CD4-positive, alpha-beta memory T cell (primary cell): ENCODE measurements at regions not wholly inside any gene's neighbourhood (a gene's known extent, or its start where the extent isn't known, plus 50 kb on each side); places are given as distances from the start of the nearest gene placed in this dataset.

ENCODE experiments used
- CTCF ChIA-PET: fragments of 350-600 bp; sonication (Branson Sonifier 250); formaldehyde crosslinking; loops from one replicate; lab custom pipeline; 2021; ENCODE audit warnings: inconsistent platforms; ENCODE audit not compliant: partially characterized antibody; lab: Charles Lee
- POLR2A ChIA-PET: fragments of 350-600 bp; sonication (Branson Sonifier 250); formaldehyde crosslinking; loops from one replicate; lab custom pipeline; 2021; ENCODE audit not compliant: partially characterized antibody; lab: Charles Lee
- DNase-seq, 5 donors: peaks; one replicate each; pipeline versions ENCODE4 v3.0.0 to v3.0.0-alpha.2; 2020 to 2022; ENCODE audit warnings: mixed read lengths in 1 of 5
- H3K27ac ChIP-seq: one replicate; pipeline ENCODE4 v1.7.0; 2013; ENCODE audit warnings: low read depth, low read length
- H3K27me3 ChIP-seq: 2 replicates; pipeline ENCODE4 v1.7.0; 2013; ENCODE audit warnings: mild to moderate bottlenecking, low read length, moderate library complexity; ENCODE audit not compliant: insufficient read depth
- H3K36me3 ChIP-seq: 2 replicates; pipeline ENCODE4 v1.7.0; 2013; ENCODE audit warnings: mild to moderate bottlenecking, low read length, moderate library complexity; ENCODE audit not compliant: insufficient read depth
- H3K4me1 ChIP-seq: 2 replicates; pipeline ENCODE4 v1.7.0; 2013; ENCODE audit warnings: mild to moderate bottlenecking, low read length, moderate library complexity; ENCODE audit not compliant: insufficient read depth
- H3K4me3 ChIP-seq, 2 donors: one replicate each; pipeline ENCODE4 v1.7.0; 2013; ENCODE audit warnings: low read length in 2 of 2, mild to moderate bottlenecking in 1 of 2
- H3K9me3 ChIP-seq, 2 donors: one replicate each; pipeline ENCODE4 v1.7.0; 2013; ENCODE audit warnings: low read length in 2 of 2, control low read depth in 1 of 2; ENCODE audit not compliant: control insufficient read depth in 1 of 2
- H3K27ac Mint-ChIP-seq, 7 donors: one replicate each; pipeline ENCODE4 v1.8.0; 2020 to 2021; ENCODE audit warnings: mixed read lengths in 7 of 7, mild to moderate bottlenecking in 6 of 7, inconsistent platforms in 3 of 7, moderate library complexity in 3 of 7
- H3K27me3 Mint-ChIP-seq, 2 donors: one replicate each; pipeline ENCODE4 v1.8.0; 2020 to 2021; ENCODE audit warnings: mixed read lengths in 2 of 2
- H3K36me3 Mint-ChIP-seq, 2 donors: one replicate each; pipeline ENCODE4 v1.8.0; 2020 to 2021; ENCODE audit warnings: mixed read lengths in 2 of 2, inconsistent platforms in 1 of 2, mild to moderate bottlenecking in 1 of 2
- H3K4me1 Mint-ChIP-seq, 4 donors: one replicate each; pipeline ENCODE4 v1.8.0; 2020 to 2021; ENCODE audit warnings: mixed read lengths in 4 of 4, mild to moderate bottlenecking in 1 of 4
- H3K4me3 Mint-ChIP-seq, 8 donors: one replicate each; pipeline ENCODE4 v1.8.0; 2020 to 2021; ENCODE audit warnings: mixed read lengths in 8 of 8, mild to moderate bottlenecking in 7 of 8, moderate library complexity in 6 of 8, inconsistent platforms in 3 of 8
- H3K9me3 Mint-ChIP-seq, 8 donors: one replicate each; pipeline ENCODE4 v1.8.0; 2020 to 2021; ENCODE audit warnings: mixed read lengths in 8 of 8, mild to moderate bottlenecking in 5 of 8, inconsistent platforms in 3 of 8, moderate library complexity in 1 of 8
- intact Hi-C: fragments of 100-400 bp; cut with micrococcal nuclease; formaldehyde crosslinking; loops from one replicate; pipeline ENCODE4 v1.15.1; 2023

- H3K27me3 Mint-ChIP-seq: no peaks in the 10 kb centered on the region
- peaks cover 0 to 7% (median 3%) of the 10 kb centered on the region in 8 donors for H3K9me3 Mint-ChIP-seq
- H3K4me3 Mint-ChIP-seq: no peak overlapping the region
- H3K4me3 ChIP-seq: no peak overlapping the region
- H3K4me1 Mint-ChIP-seq: no peaks in the 10 kb centered on the region
- H3K27me3 ChIP-seq: no peaks in the 10 kb centered on the region
- CTCF ChIA-PET: no interaction called here
- intact Hi-C loops: no loop called here
- no peaks in the 10 kb centered on the region for H3K9me3 ChIP-seq
- no peak overlapping the region for H3K27ac ChIP-seq
- no peak overlapping the region for H3K27ac Mint-ChIP-seq
- POLR2A ChIA-PET: no interaction called here
- H3K36me3 Mint-ChIP-seq: no peaks in the 10 kb centered on the region
- no peak for DNase-seq
- no peaks in the 10 kb centered on the region for H3K36me3 ChIP-seq
- H3K4me1 ChIP-seq: no peaks in the 10 kb centered on the region
Measured at GRCh38 chr2:66832646-66833435, 397.9 kb downstream of the MEIS1 start.

- Histone ChIP-seq H3K4me1 (no peaks in the 10 kb centered on the region), H3K9me3 (no peaks in the 10 kb centered on the region), H3K4me3 (no peak overlapping the region), H3K27me3 (no peaks in the 10 kb centered on the region), H3K27ac (no peak overlapping the region), H3K36me3 (no peaks in the 10 kb centered on the region)
- CTCF ChIA-PET: no interaction called here
- H3K9me3 Mint-ChIP-seq: peaks cover 0 to 7% (median under 1%) of the 10 kb centered on the region in 8 donors
- POLR2A ChIA-PET: no interaction called here
- H3K4me3 Mint-ChIP-seq: no peak overlapping the region
- no peak for DNase-seq
- no peaks in the 10 kb centered on the region for H3K27me3 Mint-ChIP-seq
- no peaks in the 10 kb centered on the region for H3K4me1 Mint-ChIP-seq
- H3K27ac Mint-ChIP-seq: no peak overlapping the region
- H3K36me3 Mint-ChIP-seq: no peaks in the 10 kb centered on the region
- intact Hi-C loops: no loop called here
Measured at GRCh38 chr2:66834859-66835258, 399.9 kb downstream of the MEIS1 start.

GRCh38 chr2:66836851-66837250 lies 401.9 kb downstream of the MEIS1 start:
- no peaks in the 10 kb centered on the region for H3K9me3 ChIP-seq
- H3K27me3 ChIP-seq: no peaks in the 10 kb centered on the region
- H3K4me3 ChIP-seq: no peak overlapping the region
- ChIA-PET CTCF (no interaction called here), POLR2A (no interaction called here)
- Mint-ChIP-seq H3K4me1 (no peaks in the 10 kb centered on the region), H3K27ac (no peak overlapping the region), H3K4me3 (no peak overlapping the region), H3K9me3 (peaks cover 0 to 7% (median 0%) of the 10 kb centered on the region in 8 donors), H3K27me3 (no peaks in the 10 kb centered on the region), H3K36me3 (no peaks in the 10 kb centered on the region)
- DNase-seq: no peak
- intact Hi-C loops: no loop called here
- no peak overlapping the region for H3K27ac ChIP-seq
- H3K36me3 ChIP-seq: no peaks in the 10 kb centered on the region
- no peaks in the 10 kb centered on the region for H3K4me1 ChIP-seq

GRCh38 chr2:66839551-66840320 lies 404.8 kb downstream of the MEIS1 start:
- H3K36me3 Mint-ChIP-seq: no peaks in the 10 kb centered on the region
- no peak overlapping the region for H3K4me3 ChIP-seq
- no peaks in the 10 kb centered on the region for H3K36me3 ChIP-seq
- ChIA-PET CTCF (no interaction called here), POLR2A (no interaction called here)
- H3K9me3 ChIP-seq: no peaks in the 10 kb centered on the region
- H3K4me1 ChIP-seq: no peaks in the 10 kb centered on the region
- H3K4me3 Mint-ChIP-seq: no peak overlapping the region
- no peak for DNase-seq
- no peaks in the 10 kb centered on the region for H3K4me1 Mint-ChIP-seq
- peaks cover 0 to 3% (median 0%) of the 10 kb centered on the region in 8 donors for H3K9me3 Mint-ChIP-seq
- no peak overlapping the region for H3K27ac ChIP-seq
- intact Hi-C loops: no loop called here
- no peak overlapping the region for H3K27ac Mint-ChIP-seq
- H3K27me3 Mint-ChIP-seq: no peaks in the 10 kb centered on the region
- no peaks in the 10 kb centered on the region for H3K27me3 ChIP-seq

- ChIA-PET CTCF (no interaction called here), POLR2A (no interaction called here)
- H3K27ac Mint-ChIP-seq: no peak overlapping the region
- no peaks in the 10 kb centered on the region for H3K36me3 Mint-ChIP-seq
- no peaks in the 10 kb centered on the region for H3K9me3 ChIP-seq
- H3K9me3 Mint-ChIP-seq: peaks cover 0 to 3% (median 0%) of the 10 kb centered on the region in 8 donors
- H3K36me3 ChIP-seq: no peaks in the 10 kb centered on the region
- intact Hi-C loops: no loop called here
- no peaks in the 10 kb centered on the region for H3K27me3 ChIP-seq
- no peak for DNase-seq
- no peaks in the 10 kb centered on the region for H3K4me1 ChIP-seq
- no peak overlapping the region for H3K4me3 ChIP-seq
- H3K4me1 Mint-ChIP-seq: no peaks in the 10 kb centered on the region
- no peak overlapping the region for H3K27ac ChIP-seq
- no peaks in the 10 kb centered on the region for H3K27me3 Mint-ChIP-seq
- no peak overlapping the region for H3K4me3 Mint-ChIP-seq
Measured at GRCh38 chr2:66840321-66841002, 405.5 kb downstream of the MEIS1 start.

GRCh38 chr2:66843847-66844246 lies 408.9 kb downstream of the MEIS1 start:
- H3K4me3 ChIP-seq: no peak overlapping the region
- CTCF ChIA-PET: no interaction called here
- intact Hi-C loops: no loop called here
- no peak for DNase-seq
- no peaks in the 10 kb centered on the region for H3K36me3 ChIP-seq
- Mint-ChIP-seq H3K9me3 (no peaks in the 10 kb centered on the region), H3K4me3 (no peak overlapping the region), H3K4me1 (no peaks in the 10 kb centered on the region), H3K27me3 (no peaks in the 10 kb centered on the region), H3K36me3 (no peaks in the 10 kb centered on the region), H3K27ac (no peak overlapping the region)
- no peak overlapping the region for H3K27ac ChIP-seq
- POLR2A ChIA-PET: no interaction called here
- H3K9me3 ChIP-seq: no peaks in the 10 kb centered on the region
- H3K4me1 ChIP-seq: no peaks in the 10 kb centered on the region
- no peaks in the 10 kb centered on the region for H3K27me3 ChIP-seq

- Mint-ChIP-seq H3K4me1 (no peaks in the 10 kb centered on the region), H3K9me3 (peaks cover 0 to 4% (median 0%) of the 10 kb centered on the region in 8 donors), H3K27ac (no peak overlapping the region), H3K36me3 (no peaks in the 10 kb centered on the region), H3K4me3 (no peak overlapping the region), H3K27me3 (no peaks in the 10 kb centered on the region)
- Histone ChIP-seq H3K27me3 (no peaks in the 10 kb centered on the region), H3K4me1 (no peaks in the 10 kb centered on the region), H3K27ac (no peak overlapping the region), H3K4me3 (no peak overlapping the region), H3K9me3 (no peaks in the 10 kb centered on the region), H3K36me3 (no peaks in the 10 kb centered on the region)
- DNase-seq: no peak
- CTCF ChIA-PET: no interaction called here
- POLR2A ChIA-PET: no interaction called here
- intact Hi-C loops: no loop called here
Measured at GRCh38 chr2:66845307-66845706, 410.4 kb downstream of the MEIS1 start.
